GM19372 (cell line): ENCODE measurements at regions not wholly inside any gene's neighbourhood (a gene's known extent, or its start where the extent isn't known, plus 50 kb on each side); places are given as distances from the start of the nearest gene placed in this dataset.

Experiments used
- ATAC-seq: cut with Tn5 transposase; IDR thresholded peaks from one replicate; pipeline ENCODE4 v1.9.1; 2021; ENCODE audit warnings: mild to moderate bottlenecking, low read depth, moderate library complexity; ENCODE audit not compliant: unreplicated experiment

GRCh38 chr1:208616776-208617175 lies 372.6 kb upstream of the PLXNA2 start:
- no peak for ATAC-seq

DNA sequence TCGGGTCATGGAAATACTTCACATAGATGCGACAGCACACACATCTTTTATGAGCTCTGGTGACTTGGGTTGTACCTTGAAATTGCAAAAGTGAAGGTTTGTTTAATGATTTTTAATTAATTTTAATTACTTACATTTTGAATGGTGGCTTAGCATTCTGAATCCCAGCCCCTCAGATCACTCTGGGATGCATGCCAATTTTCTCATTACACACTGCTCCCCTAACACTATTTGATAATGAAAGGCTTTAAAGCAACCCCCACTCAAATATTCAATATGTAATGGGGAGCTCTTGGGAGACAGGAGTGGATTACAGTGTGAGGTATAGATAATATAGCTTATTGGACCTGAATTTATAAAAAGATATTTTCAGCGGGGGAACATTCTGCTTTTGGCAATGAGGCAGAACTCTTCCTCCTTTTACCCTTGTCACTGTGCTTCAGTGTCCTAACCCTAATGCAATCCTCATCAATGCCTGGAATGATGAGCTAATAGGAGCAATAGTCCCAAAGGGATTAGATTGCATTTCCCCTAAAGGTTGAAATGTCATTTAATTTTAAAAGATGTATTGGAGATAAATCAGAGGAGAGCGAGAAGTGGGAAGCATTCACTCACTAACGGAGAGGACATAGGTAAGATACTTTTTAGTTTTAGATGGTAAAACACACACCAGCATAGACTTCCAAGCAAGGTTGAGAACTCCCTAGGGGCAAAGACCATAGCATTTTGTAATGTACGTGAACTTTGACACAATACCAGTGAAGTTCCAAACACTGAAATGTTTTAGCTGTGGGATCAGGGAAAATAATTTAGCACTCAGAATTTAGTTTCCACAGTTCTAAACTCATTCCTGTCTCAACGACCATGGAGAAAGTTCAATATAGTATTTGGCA lies 384.1 kb upstream of the PLXNA2 start:
- ATAC-seq, result no peak

- ATAC-seq, result no peak
These were observed 386.9 kb upstream of the PLXNA2 start for GRCh38 chr1:208631092-208631491.

DNA sequence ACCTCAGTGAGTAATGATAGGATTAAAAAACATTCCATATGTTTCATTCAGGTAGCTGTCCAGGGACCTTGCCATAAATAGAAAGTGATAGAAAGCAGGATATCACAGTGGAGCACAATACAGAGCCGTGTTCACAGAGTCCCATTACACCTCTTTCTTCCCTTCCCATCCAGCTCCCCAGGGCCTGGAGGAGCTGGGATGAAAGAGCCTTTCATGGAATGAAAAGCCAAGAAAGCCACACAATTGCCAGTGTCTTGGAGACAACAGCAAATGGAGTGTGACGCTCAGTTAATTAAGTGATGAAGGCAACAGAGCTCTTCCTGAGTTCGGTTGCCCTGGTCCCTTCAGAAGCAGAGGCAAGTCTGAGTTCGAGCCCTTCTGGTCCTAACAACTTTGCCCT lies 387.3 kb upstream of the PLXNA2 start:
- no peak for ATAC-seq

- no peak for ATAC-seq
These were observed 390.4 kb upstream of the PLXNA2 start for GRCh38 chr1:208634346-208635140.

- no peak for ATAC-seq
These were observed 393.0 kb upstream of the PLXNA2 start for GRCh38 chr1:208637181-208637580.

- no peak for ATAC-seq
These were observed 395.2 kb upstream of the PLXNA2 start for GRCh38 chr1:208639382-208639781.

GRCh38 chr1:208640295-208640694 lies 396.1 kb upstream of the PLXNA2 start:
- ATAC-seq, result no peak

- ATAC-seq, result no peak
These were observed 397.5 kb upstream of the PLXNA2 start for GRCh38 chr1:208641579-208642280.

- ATAC-seq, result no peak
These were observed 398.9 kb upstream of the PLXNA2 start for GRCh38 chr1:208643005-208643597.

- ATAC-seq, result no peak
These were observed 400.4 kb upstream of the PLXNA2 start for GRCh38 chr1:208644401-208645160.

DNA sequence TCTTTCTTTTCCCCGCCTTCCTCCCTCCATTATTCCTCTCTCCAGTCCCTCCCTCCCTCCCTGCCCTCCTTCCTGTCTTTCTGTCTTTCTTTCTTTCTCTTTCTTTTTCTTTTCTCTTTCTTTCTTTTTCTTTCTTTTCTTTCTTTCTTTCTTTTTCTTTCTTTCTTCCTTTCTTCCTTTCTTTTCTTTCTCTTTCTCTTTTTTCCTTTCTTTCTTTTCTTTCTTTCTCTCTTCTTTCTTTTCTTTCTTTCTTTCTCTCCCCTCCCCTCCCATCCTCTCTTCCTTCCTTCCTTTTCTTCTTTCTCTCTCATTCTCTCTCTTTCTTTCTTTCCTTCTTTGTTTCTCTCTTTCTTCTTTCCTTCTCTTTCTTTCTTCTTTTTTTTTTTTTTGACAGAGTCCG lies 402.2 kb upstream of the PLXNA2 start:
- no peak for ATAC-seq

DNA sequence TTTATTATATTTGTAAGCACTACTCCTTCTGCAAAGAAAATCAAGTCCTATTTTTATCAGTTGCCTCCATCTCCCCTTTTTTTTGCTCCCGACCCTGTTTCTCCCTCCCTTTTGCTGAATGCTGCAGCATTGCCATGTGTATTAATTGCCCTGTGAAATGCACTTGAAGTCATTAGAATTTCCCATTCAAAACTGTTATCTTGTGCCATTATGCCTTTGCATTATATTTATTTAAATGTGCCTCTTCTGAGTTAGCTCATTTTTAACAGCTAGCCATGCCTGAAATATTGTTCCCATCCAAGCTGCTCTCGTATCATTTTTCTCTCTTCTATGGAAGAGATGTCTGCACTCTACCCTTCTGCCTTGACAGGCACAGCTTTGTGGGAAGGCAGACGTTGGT lies 404.0 kb upstream of the PLXNA2 start:
- ATAC-seq, result no peak

DNA sequence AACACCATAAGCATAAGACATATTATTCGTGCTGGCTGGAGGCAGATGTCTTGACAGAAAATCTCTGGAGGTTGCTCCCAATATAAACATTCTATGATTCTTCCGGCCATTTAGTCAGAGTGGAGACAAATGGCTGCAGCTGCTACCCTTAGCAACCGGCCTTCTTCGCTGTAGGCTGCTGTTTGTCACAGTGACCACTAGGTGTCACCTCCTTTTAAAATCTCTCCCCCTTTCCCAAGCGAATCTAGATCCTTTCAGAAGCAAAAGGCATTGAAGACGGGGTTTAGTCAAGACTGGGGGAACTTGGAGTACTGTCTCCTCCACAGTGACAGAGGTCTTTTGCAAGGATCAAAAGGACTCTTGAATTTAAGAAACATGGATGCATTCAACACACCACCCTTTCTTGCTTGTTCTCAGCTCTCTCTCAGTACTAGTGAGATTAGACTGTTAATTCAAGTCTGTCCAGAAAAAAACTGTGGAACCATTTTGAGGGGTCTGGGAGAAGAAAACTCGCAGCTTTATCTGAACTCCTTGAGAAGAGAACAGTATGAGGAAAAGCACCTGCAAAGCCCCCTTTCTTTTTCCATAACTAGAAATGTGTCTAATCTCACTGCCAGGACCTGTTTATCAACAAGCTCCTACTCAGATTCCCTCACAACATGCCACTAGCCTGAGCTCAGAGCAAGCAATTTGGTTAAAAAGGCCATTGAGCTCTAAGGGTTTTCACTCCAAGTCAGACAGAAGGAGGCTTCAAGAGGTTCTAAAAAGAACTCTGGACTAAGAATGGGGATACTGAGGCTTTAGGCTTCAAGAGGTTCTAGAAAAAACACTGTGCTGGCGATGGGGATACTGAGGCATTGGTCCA lies 408.3 kb upstream of the PLXNA2 start:
- peak; percentile 93 for ATAC-seq

DNA sequence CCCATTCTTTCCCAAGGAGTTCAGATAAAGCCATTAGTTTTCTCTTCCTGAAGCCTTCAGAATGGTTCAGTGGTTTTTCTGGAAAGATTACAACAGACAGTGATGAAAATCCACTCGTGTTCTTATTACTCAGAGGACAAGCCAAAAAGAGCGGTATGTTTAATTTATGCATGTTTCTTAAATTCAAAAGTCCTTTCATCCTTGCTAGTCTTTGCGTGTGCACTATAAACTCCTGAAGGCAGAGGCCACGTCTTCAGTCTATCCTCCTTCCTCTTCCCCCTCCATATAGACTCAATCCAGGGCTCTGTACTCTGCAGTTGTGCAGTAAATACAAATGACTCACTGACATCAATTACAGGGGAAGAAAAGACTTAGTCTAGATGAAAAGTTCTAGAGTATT lies 409.2 kb upstream of the PLXNA2 start:
- no peak for ATAC-seq

- ATAC-seq, result no peak
These were observed 410.1 kb upstream of the PLXNA2 start for GRCh38 chr1:208654241-208654640.

GRCh38 chr1:208665936-208666335 lies 421.8 kb upstream of the PLXNA2 start:
- no peak for ATAC-seq

DNA sequence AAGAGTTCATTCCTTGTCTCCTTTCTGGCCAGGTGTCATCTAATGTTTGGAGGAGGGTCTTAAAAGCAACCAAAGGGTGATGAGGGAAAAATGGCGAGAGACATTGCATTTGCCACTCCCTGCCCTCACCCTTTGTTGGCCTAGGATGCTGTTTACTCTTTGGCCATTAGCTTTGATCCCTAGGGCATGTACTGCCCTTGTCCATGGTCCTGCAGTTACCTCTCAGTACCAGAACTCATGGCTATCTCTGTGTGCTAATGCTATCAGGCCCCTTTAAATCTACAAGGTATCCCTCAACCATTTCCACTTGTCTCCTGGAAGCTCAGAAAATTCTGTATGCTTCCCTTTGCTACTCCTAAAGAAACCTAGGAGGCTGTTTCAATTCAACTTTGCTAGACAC lies 424.8 kb upstream of the PLXNA2 start:
- ATAC-seq, result no peak

GRCh38 chr1:208670778-208671177 lies 426.6 kb upstream of the PLXNA2 start:
- no peak for ATAC-seq
